ENCODE measurements at regions not wholly inside any gene's neighbourhood (a gene's known extent, or its start where the extent isn't known, plus 50 kb on each side); places are given as distances from the start of the nearest gene placed in this dataset.

GRCh38 chr12:124400124-124400523, 105.2 kb downstream of the RFLNA start:
- peaks cover 70% of the 10 kb centered on the region for H3K36me3 ChIP-seq (ENCODE audit: low read depth)
- TF ChIP-seq CTCF (IDR thresholded peaks at IDR 0.05; ENCODE audit: poor library complexity, severe bottlenecking) = no peak
- H3K9me3 ChIP-seq (ENCODE audit: severe bottlenecking) = no peaks in the 10 kb centered on the region
- H3K4me1 ChIP-seq (ENCODE audit: insufficient read depth, poor library complexity, severe bottlenecking) = peaks cover 8% of the 10 kb centered on the region
- H3K4me3 ChIP-seq (ENCODE audit: severe bottlenecking) = no peak overlapping the region
- no peak for ATAC-seq (ENCODE audit: low read depth)
- no peaks in the 10 kb centered on the region for H3K27me3 ChIP-seq (ENCODE audit: insufficient read depth, poor library complexity, severe bottlenecking)
- DNase-seq (ENCODE audit: low spot score) = no peak
- H3K27ac ChIP-seq (ENCODE audit: poor library complexity, severe bottlenecking) = no peak overlapping the region

- no peak for DNase-seq (ENCODE audit: low spot score)
- H3K4me3 ChIP-seq (ENCODE audit: severe bottlenecking) = no peak overlapping the region
- no peak overlapping the region for H3K27ac ChIP-seq (ENCODE audit: poor library complexity, severe bottlenecking)
- no peaks in the 10 kb centered on the region for H3K9me3 ChIP-seq (ENCODE audit: severe bottlenecking)
- peak; percentile 67 for TF ChIP-seq CTCF (IDR thresholded peaks at IDR 0.05; ENCODE audit: poor library complexity, severe bottlenecking)
- peaks cover 75% of the 10 kb centered on the region for H3K36me3 ChIP-seq (ENCODE audit: low read depth)
- no peaks in the 10 kb centered on the region for H3K27me3 ChIP-seq (ENCODE audit: insufficient read depth, poor library complexity, severe bottlenecking)
- peaks cover 8% of the 10 kb centered on the region for H3K4me1 ChIP-seq (ENCODE audit: insufficient read depth, poor library complexity, severe bottlenecking)
- ATAC-seq (ENCODE audit: low read depth) = no peak
Measured at GRCh38 chr12:124399622-124400021, 104.7 kb downstream of the RFLNA start.

GRCh38 chr12:124398578-124399227, 103.8 kb downstream of the RFLNA start:
- H3K4me1 ChIP-seq (ENCODE audit: insufficient read depth, poor library complexity, severe bottlenecking) = peaks cover 12% of the 10 kb centered on the region
- H3K4me3 ChIP-seq (ENCODE audit: severe bottlenecking) = no peak overlapping the region
- ATAC-seq (ENCODE audit: low read depth) (no peak), DNase-seq (ENCODE audit: low spot score) (no peak)
- no peak overlapping the region for H3K27ac ChIP-seq (ENCODE audit: poor library complexity, severe bottlenecking)
- TF ChIP-seq CTCF (IDR thresholded peaks at IDR 0.05; ENCODE audit: poor library complexity, severe bottlenecking) = no peak
- H3K36me3 ChIP-seq (ENCODE audit: low read depth) = peaks cover 84% of the 10 kb centered on the region
- no peaks in the 10 kb centered on the region for H3K9me3 ChIP-seq (ENCODE audit: severe bottlenecking)
- H3K27me3 ChIP-seq (ENCODE audit: insufficient read depth, poor library complexity, severe bottlenecking) = no peaks in the 10 kb centered on the region

GRCh38 chr12:124397807-124398577, 103.1 kb downstream of the RFLNA start:
- Histone ChIP-seq H3K27ac (ENCODE audit: poor library complexity, severe bottlenecking) (no peak overlapping the region), H3K4me3 (ENCODE audit: severe bottlenecking) (no peak overlapping the region), H3K27me3 (ENCODE audit: insufficient read depth, poor library complexity, severe bottlenecking) (no peaks in the 10 kb centered on the region), H3K4me1 (ENCODE audit: insufficient read depth, poor library complexity, severe bottlenecking) (peaks cover 19% of the 10 kb centered on the region), H3K9me3 (ENCODE audit: severe bottlenecking) (no peaks in the 10 kb centered on the region), H3K36me3 (ENCODE audit: low read depth) (peaks cover 84% of the 10 kb centered on the region)
- ATAC-seq (ENCODE audit: low read depth) (no peak), DNase-seq (ENCODE audit: low spot score) (no peak)
- no peak for TF ChIP-seq CTCF (IDR thresholded peaks at IDR 0.05; ENCODE audit: poor library complexity, severe bottlenecking)

DNA sequence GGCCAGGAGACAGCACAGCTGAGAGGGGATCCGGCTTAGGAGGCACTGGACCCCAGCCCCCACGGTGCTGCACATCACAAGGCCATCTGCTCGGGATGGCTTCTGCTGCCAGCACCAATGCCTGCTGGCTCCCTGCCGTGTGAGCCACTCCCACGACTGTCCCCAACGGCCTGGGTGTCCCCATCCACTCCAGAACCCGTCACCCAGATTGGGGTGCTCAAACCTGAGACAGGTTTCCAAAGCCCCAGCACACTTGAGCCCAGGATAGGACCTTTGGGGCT, 102.4 kb downstream of the RFLNA start:
- peaks cover 78% of the 10 kb centered on the region for H3K36me3 ChIP-seq (ENCODE audit: low read depth)
- TF ChIP-seq CTCF (IDR thresholded peaks at IDR 0.05; ENCODE audit: poor library complexity, severe bottlenecking) = no peak
- DNase-seq (ENCODE audit: low spot score) = no peak
- H3K9me3 ChIP-seq (ENCODE audit: severe bottlenecking) = no peaks in the 10 kb centered on the region
- H3K27ac ChIP-seq (ENCODE audit: poor library complexity, severe bottlenecking) = peak overlapping the region; percentile 99
- H3K27me3 ChIP-seq (ENCODE audit: insufficient read depth, poor library complexity, severe bottlenecking) = no peaks in the 10 kb centered on the region
- H3K4me1 ChIP-seq (ENCODE audit: insufficient read depth, poor library complexity, severe bottlenecking) = peaks cover 26% of the 10 kb centered on the region
- no peak overlapping the region for H3K4me3 ChIP-seq (ENCODE audit: severe bottlenecking)
- ATAC-seq (ENCODE audit: low read depth) = no peak

All from RWPE2 (cell line).